ENCODE measurements at regions not wholly inside any gene's neighbourhood (a gene's known extent, or its start where the extent isn't known, plus 50 kb on each side); places are given as distances from the start of the nearest gene placed in this dataset.

DNA sequence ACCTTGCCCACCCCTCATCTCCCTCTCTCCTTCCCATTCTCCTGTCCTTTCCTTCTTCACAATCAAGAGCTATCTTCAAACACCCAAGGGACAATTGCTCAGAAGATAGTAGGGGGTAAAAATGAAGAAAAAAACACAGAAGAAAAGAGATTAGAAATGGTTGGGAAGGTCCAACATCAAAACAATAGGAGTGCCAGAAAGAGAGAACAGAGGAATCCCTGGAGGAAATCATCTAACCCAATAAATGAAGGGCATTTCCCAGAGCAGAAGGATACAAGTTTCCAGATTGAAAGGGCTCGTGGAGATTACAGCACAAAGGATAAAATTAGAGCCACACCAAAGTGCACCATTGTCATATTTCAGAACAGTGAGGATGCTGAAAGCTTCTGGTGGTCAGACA lies 145.6 kb downstream of the OAT start:
- H3K9me3 ChIP-seq (ENCODE audit: control insufficient read depth in 2 of 3, insufficient read depth in 1 of 3, low read length in 3 of 3) = peaks cover 0 to 12% (median 6%) of the 10 kb centered on the region in 3 donors
- no peak for DNase-seq
- H3K4me3 ChIP-seq (ENCODE audit: low read length in 3 of 3) = no peak overlapping the region
- H3K27ac ChIP-seq (ENCODE audit: low read depth in 2 of 2, low read length in 2 of 2) = no peak overlapping the region
- H3K27me3 ChIP-seq (ENCODE audit: control insufficient read depth, insufficient read depth, low read length) = no peaks in the 10 kb centered on the region
- no peak for FAIRE-seq
- TF ChIP-seq, protein P1, sequence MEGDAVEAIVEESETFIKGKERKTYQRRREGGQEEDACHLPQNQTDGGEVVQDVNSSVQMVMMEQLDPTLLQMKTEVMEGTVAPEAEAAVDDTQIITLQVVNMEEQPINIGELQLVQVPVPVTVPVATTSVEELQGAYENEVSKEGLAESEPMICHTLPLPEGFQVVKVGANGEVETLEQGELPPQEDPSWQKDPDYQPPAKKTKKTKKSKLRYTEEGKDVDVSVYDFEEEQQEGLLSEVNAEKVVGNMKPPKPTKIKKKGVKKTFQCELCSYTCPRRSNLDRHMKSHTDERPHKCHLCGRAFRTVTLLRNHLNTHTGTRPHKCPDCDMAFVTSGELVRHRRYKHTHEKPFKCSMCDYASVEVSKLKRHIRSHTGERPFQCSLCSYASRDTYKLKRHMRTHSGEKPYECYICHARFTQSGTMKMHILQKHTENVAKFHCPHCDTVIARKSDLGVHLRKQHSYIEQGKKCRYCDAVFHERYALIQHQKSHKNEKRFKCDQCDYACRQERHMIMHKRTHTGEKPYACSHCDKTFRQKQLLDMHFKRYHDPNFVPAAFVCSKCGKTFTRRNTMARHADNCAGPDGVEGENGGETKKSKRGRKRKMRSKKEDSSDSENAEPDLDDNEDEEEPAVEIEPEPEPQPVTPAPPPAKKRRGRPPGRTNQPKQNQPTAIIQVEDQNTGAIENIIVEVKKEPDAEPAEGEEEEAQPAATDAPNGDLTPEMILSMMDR (IDR thresholded peaks at IDR 0.05; ENCODE audit: borderline replicate concordance, extremely low read depth, insufficient read depth) = no peak
- intact Hi-C loops (cut with DNase I) = no loop called here
- no peaks in the 10 kb centered on the region for H3K4me1 ChIP-seq (ENCODE audit: control insufficient read depth in 2 of 3, insufficient read depth in 2 of 3, low read depth in 1 of 3, low read length in 3 of 3)
- no peak overlapping the region for H3K9ac ChIP-seq (ENCODE audit: low read length in 3 of 3)
- H3K36me3 ChIP-seq (ENCODE audit: control insufficient read depth in 2 of 3, insufficient read depth in 3 of 3, low read length in 3 of 3) = no peaks in the 10 kb centered on the region

DNA sequence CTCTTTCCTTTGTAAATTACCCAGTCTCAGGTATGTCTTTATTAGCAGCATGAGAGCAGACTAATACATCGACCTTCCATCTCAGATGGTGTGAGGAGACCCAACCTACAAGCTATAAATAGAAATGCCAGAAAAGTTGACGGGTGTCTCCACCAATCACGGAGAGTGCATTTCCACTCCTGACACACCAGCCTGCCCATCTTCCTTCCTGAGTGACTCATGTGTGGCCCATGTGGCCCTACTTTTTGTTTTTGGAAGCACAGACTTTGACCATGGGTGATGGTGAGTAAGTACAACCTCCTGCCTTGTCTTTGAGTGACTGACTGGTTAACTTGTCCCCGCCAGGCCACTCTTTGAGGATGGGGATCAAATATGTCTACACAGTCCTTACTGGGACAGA lies 147.0 kb downstream of the OAT start:
- no peak overlapping the region for H3K4me3 ChIP-seq (ENCODE audit: low read length in 3 of 3)
- peaks cover 0 to 10% (median 6%) of the 10 kb centered on the region in 3 donors for H3K9me3 ChIP-seq (ENCODE audit: control insufficient read depth in 2 of 3, insufficient read depth in 1 of 3, low read length in 3 of 3)
- no peak overlapping the region for H3K9ac ChIP-seq (ENCODE audit: low read length in 3 of 3)
- no peaks in the 10 kb centered on the region for H3K27me3 ChIP-seq (ENCODE audit: control insufficient read depth, insufficient read depth, low read length)
- no peaks in the 10 kb centered on the region for H3K4me1 ChIP-seq (ENCODE audit: control insufficient read depth in 2 of 3, insufficient read depth in 2 of 3, low read depth in 1 of 3, low read length in 3 of 3)
- FAIRE-seq = no peak
- H3K36me3 ChIP-seq (ENCODE audit: control insufficient read depth in 2 of 3, insufficient read depth in 3 of 3, low read length in 3 of 3) = no peaks in the 10 kb centered on the region
- DNase-seq = no peak
- TF ChIP-seq, protein P1 (IDR thresholded peaks at IDR 0.05; ENCODE audit: borderline replicate concordance, extremely low read depth, insufficient read depth) = no peak
- intact Hi-C loops (cut with DNase I) = no loop called here
- H3K27ac ChIP-seq (ENCODE audit: low read depth in 2 of 2, low read length in 2 of 2) = no peak overlapping the region

DNA sequence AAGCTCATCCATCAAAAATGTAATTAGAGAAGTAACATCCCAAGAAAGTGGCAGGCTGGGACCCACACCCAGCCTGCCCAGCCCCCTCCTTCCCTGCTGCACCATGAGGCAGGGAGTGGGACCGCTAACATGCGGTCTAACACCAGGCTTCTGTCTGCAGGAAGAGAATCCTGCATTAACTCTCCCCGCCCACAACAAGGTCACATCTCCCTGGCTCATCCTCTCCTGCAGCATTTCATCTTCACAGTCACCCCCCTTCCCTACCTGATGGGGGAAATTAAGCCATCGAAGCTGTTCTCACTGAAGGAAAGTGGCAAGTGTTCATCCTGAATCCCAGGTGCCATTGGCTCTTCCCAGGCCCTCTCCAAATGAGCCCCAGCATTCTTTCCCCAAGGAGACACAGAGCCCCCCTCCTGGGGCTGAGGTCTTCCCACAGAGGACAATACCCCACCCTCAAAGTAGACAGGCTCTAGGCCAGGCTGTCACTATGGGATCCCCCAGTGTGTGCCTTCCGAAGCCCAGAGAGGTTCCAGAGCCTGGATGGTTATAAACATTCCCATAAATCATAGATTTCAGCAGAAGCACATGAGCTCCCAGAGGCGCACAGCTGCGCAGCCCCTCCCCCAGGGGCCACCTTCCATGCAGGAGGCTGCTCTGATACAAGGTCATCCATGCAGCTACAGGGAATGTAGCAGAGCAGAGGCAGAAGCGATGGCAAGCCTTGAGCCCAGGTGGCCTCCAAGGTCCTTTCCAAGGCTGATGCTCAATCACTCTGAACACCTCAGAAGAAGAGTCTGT lies 148.0 kb downstream of the OAT start:
- H3K27ac ChIP-seq (ENCODE audit: low read depth in 2 of 2, low read length in 2 of 2) = no peak overlapping the region
- H3K27me3 ChIP-seq (ENCODE audit: control insufficient read depth, insufficient read depth, low read length) = no peaks in the 10 kb centered on the region
- H3K4me3 ChIP-seq (ENCODE audit: low read length in 3 of 3) = no peak overlapping the region
- no peaks in the 10 kb centered on the region for H3K4me1 ChIP-seq (ENCODE audit: control insufficient read depth in 2 of 3, insufficient read depth in 2 of 3, low read depth in 1 of 3, low read length in 3 of 3)
- intact Hi-C loops (cut with DNase I) = no loop called here
- FAIRE-seq (no peak), DNase-seq (no peak)
- no peaks in the 10 kb centered on the region for H3K36me3 ChIP-seq (ENCODE audit: control insufficient read depth in 2 of 3, insufficient read depth in 3 of 3, low read length in 3 of 3)
- peaks cover 0 to 10% (median 6%) of the 10 kb centered on the region in 3 donors for H3K9me3 ChIP-seq (ENCODE audit: control insufficient read depth in 2 of 3, insufficient read depth in 1 of 3, low read length in 3 of 3)
- TF ChIP-seq, protein P1 (IDR thresholded peaks at IDR 0.05; ENCODE audit: borderline replicate concordance, extremely low read depth, insufficient read depth) = no peak
- no peak overlapping the region for H3K9ac ChIP-seq (ENCODE audit: low read length in 3 of 3)

Measured in kidney (tissue), 13 donors.